ENCODE measurements at regions not wholly inside any gene's neighbourhood (a gene's known extent, or its start where the extent isn't known, plus 50 kb on each side); places are given as distances from the start of the nearest gene placed in this dataset.

GRCh38 chr13:34765446-34766180, 176.5 kb upstream of the NBEA start:
- ATAC-seq: no peak

DNA sequence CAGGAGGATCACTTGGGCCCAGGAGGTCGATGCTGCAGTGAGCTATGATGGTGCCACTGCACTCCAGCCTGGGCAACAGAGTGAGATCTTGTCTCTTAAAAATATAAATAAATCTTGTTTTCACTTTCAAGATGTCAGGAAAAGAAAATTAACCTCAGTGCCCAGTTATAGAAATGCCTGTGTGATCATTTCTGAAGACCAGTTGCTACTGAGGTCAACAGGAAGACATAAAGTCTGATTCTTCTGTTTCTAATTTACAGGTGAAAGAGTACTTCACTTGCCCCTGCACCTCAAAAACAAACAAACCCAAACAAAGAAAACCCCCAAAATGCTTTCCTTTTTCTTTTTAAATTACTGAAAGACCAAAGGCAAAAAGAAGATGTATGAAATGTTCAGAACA, 174.3 kb upstream of the NBEA start:
- ATAC-seq: no peak

DNA sequence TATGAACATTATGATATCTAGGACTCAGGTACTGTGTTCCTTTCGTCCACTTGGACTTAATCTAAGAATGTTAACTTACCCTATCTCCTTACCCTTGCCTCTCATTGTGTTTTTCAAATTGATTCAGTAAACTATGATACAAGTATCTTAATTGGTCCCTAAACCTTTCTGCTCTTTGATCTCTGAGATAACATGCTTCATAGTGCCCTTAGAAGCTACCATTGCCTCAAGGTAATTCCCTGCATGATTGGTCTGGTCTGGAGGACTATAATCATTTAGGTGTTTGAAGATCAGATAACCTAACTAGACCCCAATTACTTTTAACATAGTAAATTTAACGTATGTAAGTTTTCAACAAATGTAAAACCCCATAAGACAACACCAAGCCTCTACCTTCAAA, 169.9 kb upstream of the NBEA start:
- no peak for ATAC-seq

DNA sequence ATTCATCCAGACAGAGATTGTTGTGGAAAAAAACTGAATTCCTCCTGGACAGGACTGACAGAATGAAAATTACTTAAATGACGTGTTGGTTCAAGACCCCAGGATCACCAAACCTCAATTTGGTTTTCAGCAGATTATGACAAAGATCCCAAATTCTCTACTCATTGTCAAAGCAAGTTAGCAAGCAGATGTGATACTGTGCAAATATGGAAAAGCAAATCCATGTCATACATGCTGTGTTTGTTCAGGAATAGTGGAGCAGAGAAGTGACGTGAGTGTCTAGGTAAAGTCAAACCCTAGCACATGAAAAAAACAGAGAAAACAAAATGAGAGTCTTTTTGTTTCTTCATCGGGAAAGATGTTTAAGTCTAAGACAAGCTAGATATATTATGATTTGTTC, 169.2 kb upstream of the NBEA start:
- no peak for ATAC-seq

GRCh38 chr13:34776390-34776981, 165.6 kb upstream of the NBEA start:
- ATAC-seq: no peak

DNA sequence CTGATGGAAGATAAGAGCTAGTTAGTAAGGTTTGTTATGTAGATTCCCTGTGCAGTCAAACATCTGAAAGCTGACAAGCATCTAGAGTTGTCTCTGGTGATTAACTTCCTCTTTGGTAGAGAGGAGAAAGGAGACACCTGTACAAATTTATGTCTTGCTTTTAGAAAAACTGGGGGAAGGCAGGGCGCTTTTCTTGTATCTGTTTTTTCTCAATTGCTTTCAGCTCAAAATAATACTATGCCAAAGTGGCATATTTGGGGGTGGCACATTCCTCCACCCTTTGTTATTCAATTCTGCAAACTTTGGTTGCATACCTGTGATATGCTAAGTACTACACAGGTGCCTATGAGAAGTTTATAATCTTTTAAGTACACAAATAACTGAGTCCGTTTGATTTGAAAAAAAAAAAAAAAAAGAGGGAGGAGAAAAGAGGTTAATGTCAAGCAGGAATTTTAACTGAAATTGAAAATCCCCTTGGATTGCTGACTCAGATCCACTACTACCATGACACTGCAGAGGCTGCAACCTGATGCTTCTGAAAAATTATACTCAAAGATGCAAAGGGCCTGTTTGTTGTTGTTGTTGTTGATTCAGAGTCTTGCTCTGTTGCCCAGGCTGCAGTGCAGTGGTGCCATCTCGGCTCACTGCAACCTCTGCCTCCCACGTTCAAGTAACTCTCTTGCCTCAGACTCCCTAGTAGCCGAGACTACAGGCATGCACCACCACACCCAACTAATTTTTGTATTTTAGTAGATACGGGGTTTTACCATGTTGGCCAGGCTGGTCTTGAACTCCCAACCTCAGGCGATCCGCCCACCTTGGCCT, 164.8 kb upstream of the NBEA start:
- ATAC-seq: no peak

- no peak for ATAC-seq
These were observed 164.2 kb upstream of the NBEA start for GRCh38 chr13:34777914-34778303.

GRCh38 chr13:34779171-34779570, 162.9 kb upstream of the NBEA start:
- ATAC-seq: no peak

DNA sequence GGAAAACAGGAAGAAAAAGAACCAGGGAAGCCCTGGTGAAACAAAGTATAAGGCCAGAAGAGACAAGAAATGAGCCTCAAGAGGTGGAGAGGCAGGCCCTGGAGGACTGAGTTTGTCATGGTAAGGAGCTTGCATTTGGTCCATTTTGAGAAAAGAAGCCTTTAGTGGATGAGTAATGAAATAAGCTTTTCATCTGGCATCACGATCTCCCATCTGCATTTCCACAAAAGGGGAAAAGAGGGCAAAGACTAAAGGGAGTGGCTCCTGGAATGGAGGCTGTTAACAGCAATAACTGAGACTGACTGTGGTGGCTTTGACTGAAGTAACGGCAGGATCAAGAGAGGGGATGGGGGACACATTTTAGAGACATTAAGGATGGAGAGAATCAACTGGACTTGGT, 148.8 kb upstream of the NBEA start:
- ATAC-seq: no peak

DNA sequence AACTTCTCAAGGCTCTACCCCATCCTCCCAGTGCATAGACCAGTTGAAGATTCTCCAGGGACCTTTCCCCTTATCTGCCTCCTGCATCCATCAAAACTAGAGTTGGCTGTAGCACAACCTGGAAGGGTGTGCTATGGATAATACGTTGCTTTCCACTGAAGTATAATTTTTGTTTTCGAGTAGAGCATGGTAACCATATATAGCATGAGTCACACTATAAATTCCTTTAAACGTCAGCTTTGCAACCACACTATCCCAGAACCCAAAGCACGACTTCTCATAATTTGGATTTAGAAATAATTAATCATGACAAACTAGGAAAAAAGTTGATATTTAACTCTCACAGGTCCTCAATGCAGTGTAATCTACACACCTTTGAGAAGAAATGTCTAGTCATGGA, 138.3 kb upstream of the NBEA start:
- no peak for ATAC-seq

- no peak for ATAC-seq
These were observed 136.7 kb upstream of the NBEA start for GRCh38 chr13:34805347-34805746.

DNA sequence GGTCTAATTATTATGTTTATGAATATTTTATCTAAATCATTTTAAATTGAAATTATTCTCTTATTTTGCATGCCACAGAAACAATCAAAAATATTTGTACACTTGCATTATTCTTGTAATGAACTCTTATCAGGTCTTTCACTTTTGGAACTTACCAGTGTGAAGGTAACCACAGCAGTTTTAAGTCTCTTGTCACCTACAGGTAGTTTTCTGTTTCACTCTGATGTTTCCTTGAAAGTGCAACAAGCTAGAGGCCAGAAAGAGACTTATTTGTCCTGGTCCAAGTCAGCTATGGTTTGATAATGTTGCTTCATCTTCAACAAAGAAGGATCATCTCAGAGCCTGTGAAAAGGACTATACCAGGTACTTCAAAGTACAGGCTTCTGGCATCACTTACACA, 133.4 kb upstream of the NBEA start:
- ATAC-seq: no peak

GRCh38 chr13:34810996-34811395, 131.1 kb upstream of the NBEA start:
- no peak for ATAC-seq

DNA sequence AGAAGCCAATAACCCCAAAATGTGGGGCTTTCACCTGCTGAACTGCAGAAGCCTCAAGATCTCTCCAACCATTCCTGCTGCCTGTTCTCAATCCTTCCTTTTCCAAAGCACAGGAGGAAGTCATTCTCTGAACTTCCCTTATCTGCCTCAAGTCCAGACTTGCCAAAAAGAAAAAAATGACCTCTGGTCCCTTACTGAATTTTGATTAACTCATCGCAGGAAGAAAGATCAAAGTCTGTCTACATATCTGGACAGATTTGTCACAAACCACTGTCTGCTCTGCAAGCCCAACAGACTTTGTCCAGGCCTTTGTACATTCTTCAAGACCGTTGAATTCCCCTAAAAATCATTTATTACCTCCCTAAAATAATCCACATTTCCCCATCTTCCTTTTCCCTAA, 126.5 kb upstream of the NBEA start:
- no peak for ATAC-seq

- ATAC-seq: no peak
These were observed 125.7 kb upstream of the NBEA start for GRCh38 chr13:34816245-34816884.

DNA sequence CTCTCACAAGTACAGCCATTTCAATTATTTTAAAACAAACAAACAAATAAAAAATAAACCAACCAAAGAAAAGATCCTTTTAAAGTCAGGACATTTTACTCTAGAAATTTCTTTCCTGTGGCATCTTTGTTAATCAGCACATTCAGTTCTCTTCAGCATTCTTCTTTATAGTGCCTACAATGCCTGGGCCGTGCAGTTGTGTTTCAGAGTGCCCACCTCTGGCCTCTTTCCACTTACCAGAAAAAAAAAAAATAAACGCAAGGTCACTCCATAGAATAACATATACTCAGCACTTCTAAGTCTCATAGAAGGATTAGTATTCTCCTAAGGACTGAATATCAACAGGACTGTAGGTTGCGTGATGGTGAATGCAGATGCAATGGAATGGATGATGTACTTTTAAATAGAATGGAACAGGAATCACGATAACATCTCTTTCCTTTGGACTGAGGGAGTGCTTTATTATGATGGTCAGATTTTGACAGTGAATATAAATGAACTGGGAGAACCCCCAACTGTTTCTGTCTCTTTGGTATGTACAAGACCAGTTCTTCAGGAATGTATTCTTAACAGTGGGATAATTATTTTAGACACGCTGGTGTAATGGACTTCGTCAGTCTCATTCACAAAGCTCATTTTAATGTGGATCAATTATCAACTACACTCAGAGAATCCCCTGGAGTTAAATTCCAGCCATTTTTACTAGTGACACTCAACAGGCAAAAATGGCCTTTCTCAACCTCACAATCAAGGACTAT, 125.0 kb upstream of the NBEA start:
- no peak for ATAC-seq

DNA sequence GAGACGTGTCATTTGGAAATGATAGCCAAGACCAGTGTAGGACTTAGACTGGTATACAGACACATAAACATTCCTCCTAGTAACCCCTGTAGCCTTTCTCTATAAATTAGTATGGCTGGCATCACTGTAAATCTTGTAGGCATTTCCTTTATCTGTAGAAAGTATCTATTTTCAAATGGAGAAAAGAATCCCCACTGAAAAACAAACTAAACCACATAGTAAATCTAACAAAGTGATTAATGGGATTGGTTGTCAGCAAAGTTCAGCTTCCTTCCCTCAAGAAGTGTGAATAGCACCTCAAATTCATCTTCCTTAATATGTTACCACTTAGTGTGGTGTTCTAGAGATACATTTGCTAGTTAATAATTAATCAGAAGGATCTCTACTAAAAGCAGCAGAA, 119.4 kb upstream of the NBEA start:
- ATAC-seq: no peak

GRCh38 chr13:34826432-34826831, 115.6 kb upstream of the NBEA start:
- ATAC-seq: no peak

DNA sequence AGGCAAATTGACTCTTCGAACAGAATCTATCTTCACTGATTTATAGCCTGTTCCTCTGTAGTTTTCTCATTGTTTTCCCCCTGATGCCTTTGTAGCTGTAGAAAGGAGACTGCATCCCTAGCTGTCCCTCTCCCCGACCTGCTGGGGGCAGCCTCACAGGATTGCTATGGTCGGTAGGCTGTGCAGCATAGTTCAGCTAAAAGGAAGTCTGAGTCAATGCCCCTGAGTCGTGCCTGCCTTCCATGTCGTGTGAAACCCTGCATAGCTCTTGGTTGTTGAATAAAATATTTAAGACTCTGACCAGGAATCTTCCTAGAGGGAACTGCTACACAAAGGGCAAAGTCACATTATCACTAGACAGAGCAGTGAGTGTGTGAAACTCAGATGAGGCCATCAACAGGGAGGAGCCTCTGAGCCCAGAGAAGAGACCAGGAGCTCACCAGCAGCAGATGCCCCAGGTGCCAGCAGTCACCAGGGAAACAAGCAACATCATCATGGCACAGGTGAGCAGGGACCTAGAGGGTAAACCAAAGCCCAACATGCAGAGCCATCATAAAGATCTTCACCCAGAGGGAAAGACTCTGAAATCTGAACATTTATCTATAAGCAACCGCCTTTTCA, 108.4 kb upstream of the NBEA start:
- ATAC-seq: no peak

- no peak for ATAC-seq
These were observed 99.6 kb upstream of the NBEA start for GRCh38 chr13:34842466-34842865.

DNA sequence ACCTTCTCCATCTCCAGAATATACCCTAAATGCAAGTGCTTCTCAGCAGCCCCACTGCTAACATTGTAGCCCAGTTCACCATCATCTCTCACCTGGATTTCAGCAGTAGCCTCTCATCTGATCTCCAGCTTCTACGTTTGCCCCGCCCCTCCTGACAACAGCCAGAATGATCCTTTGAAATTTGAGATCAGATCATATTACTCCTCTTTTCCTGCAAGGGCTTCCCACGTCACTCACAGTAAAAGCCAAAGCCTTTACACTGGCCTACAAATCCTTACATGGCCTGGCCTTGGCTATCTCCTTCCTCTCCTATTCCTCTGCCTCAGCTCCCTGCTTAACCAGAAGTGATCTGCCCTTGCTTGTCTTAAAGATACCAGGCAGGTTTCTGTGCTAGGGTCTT, 94.3 kb upstream of the NBEA start:
- ATAC-seq: no peak

- no peak for ATAC-seq
These were observed 92.7 kb upstream of the NBEA start for GRCh38 chr13:34849406-34849805.

Data from activated CD4-positive, CD25-positive, alpha-beta regulatory T cell treated with anti-CD3 and anti-CD28 coated beads, Interleukin-2, amount 50 U/mL, for 24 hours (primary cell).